Endothelial cell of umbilical vein (primary cell): ENCODE measurements at regions not wholly inside any gene's neighbourhood (a gene's known extent, or its start where the extent isn't known, plus 50 kb on each side); places are given as distances from the start of the nearest gene placed in this dataset.

Experiments used
- BruUV-seq: library from RNA; stranded (reverse); fragments of 400-500 nt; replicated peaks from 2 replicates; lab custom pipeline; 2021; lab: Mats Ljungman, UMichigan
- CTCF ChIA-PET: fragments of 300-600, 350-600 bp; sonication (Branson Sonifier 250); formaldehyde crosslinking; loops from one replicate; lab custom pipeline; 2021; ENCODE audit warnings: antibody characterized with exemption, inconsistent platforms; lab: Charles Lee
- POLR2A ChIA-PET: fragments of 300-600, 350-600 bp; sonication (Branson Sonifier 250); formaldehyde crosslinking; loops from one replicate; lab custom pipeline; 2021; ENCODE audit warnings: antibody characterized with exemption, inconsistent platforms; lab: Charles Lee
- DNase-seq: peaks from one replicate; pipeline ENCODE4 v3.0.0-alpha.2; 2011; ENCODE audit warnings: low read depth, low spot score
- FAIRE-seq: peaks from 2 replicates; lab custom pipeline; 2011; peaks lifted over from hg19 to GRCh38; lab: Jason Lieb, UNC
- H2AFZ ChIP-seq: 2 replicates; pipeline ENCODE4 v1.6.0; 2012; ENCODE audit warnings: low read depth, low read length, control low read depth, inconsistent platforms
- H3K27ac ChIP-seq: 2 replicates; pipeline ENCODE4 v1.5.1; 2011; ENCODE audit warnings: low read depth, mild to moderate bottlenecking, control low read depth, low read length, moderate library complexity; ENCODE audit not compliant: insufficient read depth
- H3K27me3 ChIP-seq, 2 experiments: 2 replicates each; pipeline versions ENCODE4 v1.6.0 to v1.6.1; 2011; ENCODE audit warnings: low read length in 2 of 2, mixed read lengths in 1 of 2; ENCODE audit not compliant: control insufficient read depth in 2 of 2, insufficient read depth in 2 of 2
- H3K36me3 ChIP-seq, 2 experiments: 2 replicates in 1 of 2; 3 replicates in 1 of 2; pipeline ENCODE4 v1.5.1; 2011; ENCODE audit warnings: low read length in 2 of 2, mild to moderate bottlenecking in 1 of 2, moderate library complexity in 1 of 2; ENCODE audit not compliant: control insufficient read depth in 2 of 2, insufficient read depth in 2 of 2; ENCODE audit errors: extremely low read depth in 1 of 2
- H3K4me1 ChIP-seq: 3 replicates; pipeline ENCODE4 v1.5.1; 2011; ENCODE audit warnings: mild to moderate bottlenecking, low read length; ENCODE audit not compliant: control insufficient read depth, insufficient read depth; ENCODE audit errors: extremely low read depth
- H3K4me2 ChIP-seq: 2 replicates; pipeline ENCODE4 v1.6.1; 2011; ENCODE audit warnings: low read length, control low read depth, mixed read lengths; ENCODE audit not compliant: insufficient read depth
- H3K4me3 ChIP-seq, 3 experiments: fragments of 200-600 bp in 1 of 3; sonication (generic), shearing (Covaris generic) in 1 of 3; replicated peaks in 1 of 3; 2 replicates each; pipeline ENCODE4 v1.5.1; 2011 to 2016; ENCODE audit warnings: control low read depth in 3 of 3, low read length in 3 of 3, mild to moderate bottlenecking in 2 of 3, inconsistent platforms in 1 of 3, low read depth in 1 of 3, moderate library complexity in 1 of 3; ENCODE audit not compliant: insufficient read depth in 1 of 3
- H3K79me2 ChIP-seq: 2 replicates; pipeline ENCODE4 v1.6.0; 2012; ENCODE audit warnings: low read length, inconsistent platforms; ENCODE audit not compliant: control insufficient read depth, insufficient read depth
- H3K9ac ChIP-seq: replicated peaks from 2 replicates; pipeline ENCODE3; 2011; ENCODE audit warnings: low read length, control low read depth; ENCODE audit not compliant: insufficient read depth; ENCODE audit errors: extremely low read depth
- H3K9me1 ChIP-seq: replicated peaks from 3 replicates; pipeline ENCODE4 v1.6.0; 2011; ENCODE audit warnings: mild to moderate bottlenecking, low read length; ENCODE audit not compliant: control insufficient read depth, insufficient read depth; ENCODE audit errors: extremely low read depth
- H3K9me3 ChIP-seq: replicated peaks from 2 replicates; pipeline ENCODE4 v1.5.1; 2012; ENCODE audit warnings: low read length, inconsistent platforms; ENCODE audit not compliant: control insufficient read depth, insufficient read depth
- H4K20me1 ChIP-seq: replicated peaks from 2 replicates; pipeline ENCODE3; 2011; ENCODE audit warnings: mild to moderate bottlenecking, low read length; ENCODE audit not compliant: control insufficient read depth, insufficient read depth; ENCODE audit errors: extremely low read depth
- EZH2 ChIP-seq: IDR thresholded peaks from 2 replicates; pipeline ENCODE4 v1.6.1; 2012; ENCODE audit warnings: borderline replicate concordance, low read depth, mild to moderate bottlenecking, moderate library complexity, low read length, inconsistent platforms; ENCODE audit not compliant: severe bottlenecking
- FOS ChIP-seq: IDR thresholded peaks from 2 replicates; pipeline ENCODE4 v1.6.1; 2011; ENCODE audit warnings: mild to moderate bottlenecking, low read length, moderate library complexity, borderline replicate concordance; ENCODE audit not compliant: insufficient read depth
- GATA2 ChIP-seq: IDR thresholded peaks from 2 replicates; pipeline ENCODE4 v1.7.0; 2011; ENCODE audit warnings: low read depth, mild to moderate bottlenecking, moderate library complexity, mixed read lengths, low read length; ENCODE audit not compliant: insufficient read length, insufficient read depth
- JUN ChIP-seq: IDR thresholded peaks from 2 replicates; pipeline ENCODE4 v1.6.1; 2011; ENCODE audit warnings: borderline replicate concordance, low read depth; ENCODE audit not compliant: insufficient read length, insufficient read depth
- POLR2A ChIP-seq: IDR thresholded peaks from 2 replicates; pipeline ENCODE4 v1.6.1; 2012; ENCODE audit warnings: low read depth, mild to moderate bottlenecking, control low read depth, low read length
- dilution Hi-C: fragments of 300-500 bp; cut with MboI; formaldehyde crosslinking; loops from one replicate; pipeline ENCODE4 v1.15.0; 2019; ENCODE audit warnings: low sequenced_read_pairs; ENCODE audit not compliant: extremely low pct_ligation_motif_present
- intact Hi-C: fragments of 100-400 bp; cut with micrococcal nuclease; formaldehyde crosslinking; loops from one replicate; pipeline ENCODE4 v1.10.0; 2022
- TF ChIP-seq, protein P1 (sequence below), 2 donors: IDR thresholded peaks; 1 replicate in 1 of 2; 2 replicates in 1 of 2; pipeline ENCODE4 v1.5.1; 2011; ENCODE audit warnings: low read length in 2 of 2, mild to moderate bottlenecking in 2 of 2, moderate library complexity in 2 of 2, control low read depth in 1 of 2, inconsistent platforms in 1 of 2, low read depth in 1 of 2; ENCODE audit not compliant: insufficient read depth in 1 of 2; ENCODE audit errors: extremely low read depth in 1 of 2
- TF ChIP-seq, protein P2 (sequence below): IDR thresholded peaks from 2 replicates; pipeline ENCODE4 v1.6.1; 2011; ENCODE audit not compliant: insufficient read depth, insufficient read length

DNA sequence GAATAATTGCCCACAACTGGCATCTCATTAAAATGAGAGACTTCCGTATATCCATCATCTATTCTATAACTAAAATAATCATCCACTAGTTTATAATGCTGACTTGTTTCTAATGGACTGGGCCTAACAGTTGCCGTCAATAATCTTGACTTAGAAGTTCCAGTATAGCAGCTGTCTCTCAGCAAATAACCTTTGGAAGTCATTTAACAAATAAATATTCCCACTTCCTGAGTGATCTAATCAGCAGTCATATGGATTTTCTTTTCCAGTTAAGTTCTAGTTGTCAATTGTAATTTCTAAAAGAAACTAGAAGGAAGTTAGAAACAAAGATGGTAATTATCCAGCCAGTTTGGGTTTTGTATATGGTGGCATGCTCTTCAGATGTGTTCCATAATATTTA lies 177.8 kb downstream of the GXYLT1 start:
- ChIA-PET CTCF (interaction anchor here (1.3 to 3.9 kb wide), 2 partner anchors 37 to 57 kb away, joined by 3 to 17 read pairs; no protein-coding TSS in a partner anchor), POLR2A (no interaction called here)
- no peaks in the 10 kb centered on the region for H4K20me1 ChIP-seq
- H3K4me3 ChIP-seq: no peak overlapping the region
- H2AFZ ChIP-seq: no peak overlapping the region
- H3K79me2 ChIP-seq: no peaks in the 10 kb centered on the region
- TF ChIP-seq GATA2: peak; percentile 25
- peak; percentile 10 for TF ChIP-seq FOS
- TF ChIP-seq POLR2A: no peak
- TF ChIP-seq JUN: no peak
- no peak for TF ChIP-seq EZH2
- TF ChIP-seq, protein P1, sequence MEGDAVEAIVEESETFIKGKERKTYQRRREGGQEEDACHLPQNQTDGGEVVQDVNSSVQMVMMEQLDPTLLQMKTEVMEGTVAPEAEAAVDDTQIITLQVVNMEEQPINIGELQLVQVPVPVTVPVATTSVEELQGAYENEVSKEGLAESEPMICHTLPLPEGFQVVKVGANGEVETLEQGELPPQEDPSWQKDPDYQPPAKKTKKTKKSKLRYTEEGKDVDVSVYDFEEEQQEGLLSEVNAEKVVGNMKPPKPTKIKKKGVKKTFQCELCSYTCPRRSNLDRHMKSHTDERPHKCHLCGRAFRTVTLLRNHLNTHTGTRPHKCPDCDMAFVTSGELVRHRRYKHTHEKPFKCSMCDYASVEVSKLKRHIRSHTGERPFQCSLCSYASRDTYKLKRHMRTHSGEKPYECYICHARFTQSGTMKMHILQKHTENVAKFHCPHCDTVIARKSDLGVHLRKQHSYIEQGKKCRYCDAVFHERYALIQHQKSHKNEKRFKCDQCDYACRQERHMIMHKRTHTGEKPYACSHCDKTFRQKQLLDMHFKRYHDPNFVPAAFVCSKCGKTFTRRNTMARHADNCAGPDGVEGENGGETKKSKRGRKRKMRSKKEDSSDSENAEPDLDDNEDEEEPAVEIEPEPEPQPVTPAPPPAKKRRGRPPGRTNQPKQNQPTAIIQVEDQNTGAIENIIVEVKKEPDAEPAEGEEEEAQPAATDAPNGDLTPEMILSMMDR (IDR thresholded peaks at IDR 0.05; ENCODE audit: extremely low read depth in 1 of 2, insufficient read depth in 1 of 2, low read depth in 1 of 2, low read length in 2 of 2): no peak
- TF ChIP-seq, protein P2, sequence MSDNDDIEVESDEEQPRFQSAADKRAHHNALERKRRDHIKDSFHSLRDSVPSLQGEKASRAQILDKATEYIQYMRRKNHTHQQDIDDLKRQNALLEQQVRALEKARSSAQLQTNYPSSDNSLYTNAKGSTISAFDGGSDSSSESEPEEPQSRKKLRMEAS: no peak
- DNase-seq: peak; percentile 27
- no peak overlapping the region for H3K4me2 ChIP-seq
- dilution Hi-C loops: no loop called here
- H3K9me1 ChIP-seq: no peaks in the 10 kb centered on the region
- H3K36me3 ChIP-seq: no peaks in the 10 kb centered on the region
- no peaks in the 10 kb centered on the region for H3K27me3 ChIP-seq
- H3K9me3 ChIP-seq: no peaks in the 10 kb centered on the region
- no peak for FAIRE-seq
- no TSS peak for BruUV-seq
- intact Hi-C loops: no loop called here
- peaks cover 4% of the 10 kb centered on the region for H3K4me1 ChIP-seq
- H3K9ac ChIP-seq: no peak overlapping the region
- no peak overlapping the region for H3K27ac ChIP-seq
